Activated CD8-positive, alpha-beta memory T cell treated with anti-CD3 and anti-CD28 coated beads for 36 hours (primary cell): ENCODE measurements at regions not wholly inside any gene's neighbourhood (a gene's known extent, or its start where the extent isn't known, plus 50 kb on each side); places are given as distances from the start of the nearest gene placed in this dataset.
"Not testable (repeated sequence)": the region's sequence is repeated elsewhere in the genome, so short reads cannot be mapped to it uniquely, and the experiment has no call there.

Experiments
- CTCF ChIA-PET: fragments of 350-600 bp; sonication (Branson Sonifier 250); formaldehyde crosslinking; loops from one replicate; lab custom pipeline; 2021; ENCODE audit warnings: antibody characterized with exemption; lab: Charles Lee
- POLR2A ChIA-PET: fragments of 350-600 bp; sonication (Branson Sonifier 250); formaldehyde crosslinking; loops from one replicate; lab custom pipeline; 2021; ENCODE audit warnings: antibody characterized with exemption; lab: Charles Lee

DNA sequence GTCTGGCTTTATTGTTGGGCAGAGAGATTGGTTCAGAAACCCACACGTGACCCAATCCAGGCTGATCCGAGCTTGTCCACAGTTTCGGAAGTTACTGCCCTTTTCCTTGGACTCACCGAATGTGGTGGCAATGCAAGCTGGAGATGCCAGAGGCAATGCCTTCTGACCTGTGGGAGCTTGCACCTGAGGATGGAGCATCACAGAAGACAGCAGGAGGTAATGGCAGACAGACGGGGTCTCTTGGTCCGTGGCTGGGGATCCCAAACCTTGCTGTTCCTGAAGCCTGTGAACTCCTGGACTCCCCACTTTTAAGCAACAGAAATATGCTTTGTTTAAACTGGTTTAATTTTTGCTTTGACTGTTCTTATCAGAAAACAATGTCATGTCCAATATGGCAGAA lies 265.2 kb upstream of the IRX1 start:
- ChIA-PET POLR2A (no interaction called here), CTCF (no interaction called here)

DNA sequence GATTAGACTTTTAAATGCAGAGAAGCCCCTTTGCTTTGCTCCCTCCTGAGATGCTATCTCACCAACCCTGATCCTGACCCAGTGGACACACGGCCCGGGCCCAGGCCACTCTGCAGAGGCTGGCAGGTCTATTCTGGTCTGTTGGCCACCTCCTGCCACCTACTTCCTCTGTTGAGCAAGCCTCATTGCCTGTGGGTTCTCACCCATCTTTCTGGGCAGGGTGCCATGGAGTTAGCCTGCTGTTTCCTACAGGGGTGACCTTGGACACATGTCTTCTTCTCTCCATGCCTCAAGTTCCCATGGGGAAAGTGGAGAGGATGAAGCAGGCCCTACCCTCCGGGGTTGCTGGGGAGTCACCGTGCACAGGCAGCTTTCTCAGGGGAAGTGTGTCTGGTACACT lies 266.2 kb upstream of the IRX1 start:
- ChIA-PET CTCF (no interaction called here), POLR2A (no interaction called here)

DNA sequence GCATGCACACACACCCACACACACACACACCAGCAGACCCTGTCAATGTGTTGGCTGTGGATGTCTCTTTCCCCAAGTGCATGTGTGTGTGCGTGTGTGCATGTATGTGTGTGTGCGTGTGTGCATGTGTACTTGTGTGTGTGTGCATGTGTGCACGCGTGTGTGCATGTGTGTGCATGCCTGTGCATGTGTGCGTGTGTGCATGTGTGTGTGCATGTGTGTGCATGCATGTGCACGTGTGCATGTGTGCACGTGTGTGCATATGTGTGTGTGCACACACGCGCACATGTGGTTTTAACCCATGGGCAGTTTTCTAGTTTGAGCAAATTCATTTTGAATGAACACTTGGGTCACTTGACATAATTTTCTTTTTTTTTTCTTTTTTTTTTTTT lies 268.8 kb upstream of the IRX1 start:
- CTCF ChIA-PET, result no interaction called here

DNA sequence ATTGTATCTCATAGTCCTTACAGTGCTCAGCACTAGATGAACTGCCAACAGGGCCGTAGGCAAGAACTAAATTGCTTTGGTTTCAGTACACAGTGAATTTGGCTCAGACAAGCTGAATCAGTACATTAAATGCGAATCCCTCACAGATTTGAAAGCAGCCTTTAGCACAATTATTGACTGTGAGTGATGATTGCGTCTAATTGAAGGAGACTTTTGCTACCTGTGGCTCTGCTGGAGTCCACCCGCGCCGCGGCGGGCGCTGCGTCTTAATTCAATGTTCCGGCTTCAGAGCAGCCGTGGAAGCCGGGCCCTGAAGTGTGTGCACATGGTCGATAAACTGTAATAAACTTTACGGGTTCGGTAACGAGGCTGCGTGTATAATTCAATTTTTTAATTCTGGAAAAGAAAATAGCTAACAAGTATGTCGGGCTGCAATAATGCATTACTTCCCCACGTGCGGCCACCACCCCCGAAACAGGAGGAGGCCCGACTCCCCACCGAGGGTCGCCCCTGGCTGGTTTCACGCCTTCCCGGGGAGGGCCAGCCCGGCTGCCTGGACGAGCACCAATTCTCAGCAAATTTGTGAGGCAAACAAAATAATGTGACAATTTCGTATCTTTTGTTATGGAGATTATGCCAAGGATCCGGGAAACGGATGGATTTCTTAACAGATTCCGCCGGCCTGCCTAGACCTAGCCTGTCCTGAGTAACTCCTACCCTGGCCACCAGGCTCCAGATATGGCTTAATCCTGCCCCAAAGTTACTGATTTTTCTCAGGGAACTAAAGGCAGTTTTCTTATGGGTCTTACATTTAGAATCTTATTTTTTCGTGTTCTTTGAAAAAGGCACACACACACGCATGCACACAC lies 269.4 kb upstream of the IRX1 start:
- CTCF ChIA-PET, result no interaction called here

More for the DNA sequence above, 268.8 kb upstream of the IRX1 start:
- POLR2A ChIA-PET, result no interaction called here

DNA sequence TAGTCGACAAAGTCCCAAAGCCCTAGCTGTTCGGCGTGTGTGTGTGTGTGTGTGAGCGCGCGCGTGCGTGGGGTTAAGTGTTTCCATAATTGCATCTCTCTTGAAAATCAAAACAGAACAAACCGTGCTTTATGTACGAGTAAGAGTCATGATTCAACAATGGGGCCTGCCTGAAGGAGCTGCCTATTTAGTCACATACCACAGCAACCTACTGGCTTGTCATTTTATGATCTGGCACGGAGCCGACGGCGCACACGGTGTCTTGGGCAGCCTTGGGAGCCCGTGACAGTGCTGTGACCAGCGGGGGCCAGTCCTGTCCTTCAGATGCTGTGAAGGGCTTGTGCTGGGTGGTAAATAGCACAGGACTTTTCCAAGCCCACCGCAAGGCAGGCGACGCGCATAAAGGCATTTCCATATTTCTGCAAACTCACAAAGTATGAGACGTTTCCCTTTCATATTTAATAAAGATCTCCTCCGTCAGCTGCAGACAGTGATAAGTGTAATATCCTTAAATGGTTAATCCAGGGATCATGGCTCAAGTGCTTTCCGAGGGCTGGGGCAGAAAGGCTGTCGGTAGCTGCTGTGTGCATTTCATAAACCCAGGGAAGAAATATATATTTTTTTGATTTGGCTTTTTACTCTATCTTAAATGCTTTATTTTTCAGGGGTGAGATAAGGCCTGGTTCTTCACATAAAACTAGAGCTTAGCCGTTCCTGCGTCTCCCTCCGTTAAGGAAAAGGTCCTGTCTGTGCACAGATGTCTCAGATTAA lies 270.2 kb upstream of the IRX1 start:
- CTCF ChIA-PET, result no interaction called here
- POLR2A ChIA-PET, result no interaction called here

More for the DNA sequence above, 269.4 kb upstream of the IRX1 start:
- POLR2A ChIA-PET, result no interaction called here

DNA sequence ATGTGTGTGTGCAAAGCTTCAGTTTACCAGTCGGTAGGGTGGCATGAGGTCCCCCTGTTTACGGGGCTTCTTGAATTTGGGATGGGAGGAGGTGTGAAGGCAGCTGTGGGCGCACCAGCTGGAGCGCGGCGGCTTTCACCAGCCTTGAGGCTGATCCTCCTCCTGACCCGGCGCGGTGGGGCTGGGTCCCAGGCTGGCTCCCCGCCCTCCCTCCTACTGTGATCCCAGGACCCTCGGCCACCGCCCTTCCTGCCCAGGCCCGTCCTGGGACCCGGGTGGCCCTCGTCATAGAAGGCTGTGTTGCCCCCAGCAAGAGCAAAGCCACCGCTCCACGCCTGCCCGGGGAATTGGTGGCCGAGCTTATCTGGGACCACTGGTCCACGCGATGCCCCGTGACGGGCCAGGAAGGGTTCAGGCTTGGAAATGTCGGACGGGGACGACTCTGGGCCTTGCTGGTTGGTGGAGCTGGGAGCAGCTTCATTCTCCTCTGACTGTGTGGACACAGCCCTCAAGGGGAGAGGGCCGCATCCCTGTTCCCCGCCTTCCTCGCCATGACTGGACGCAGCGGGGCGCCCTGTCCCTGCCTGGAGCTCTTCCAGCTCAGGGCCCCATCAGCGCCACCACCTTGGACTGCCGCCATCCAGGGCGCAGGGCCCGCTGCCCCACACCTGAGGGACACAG lies 271.1 kb upstream of the IRX1 start:
- ChIA-PET CTCF (no interaction called here), POLR2A (no interaction called here)

DNA sequence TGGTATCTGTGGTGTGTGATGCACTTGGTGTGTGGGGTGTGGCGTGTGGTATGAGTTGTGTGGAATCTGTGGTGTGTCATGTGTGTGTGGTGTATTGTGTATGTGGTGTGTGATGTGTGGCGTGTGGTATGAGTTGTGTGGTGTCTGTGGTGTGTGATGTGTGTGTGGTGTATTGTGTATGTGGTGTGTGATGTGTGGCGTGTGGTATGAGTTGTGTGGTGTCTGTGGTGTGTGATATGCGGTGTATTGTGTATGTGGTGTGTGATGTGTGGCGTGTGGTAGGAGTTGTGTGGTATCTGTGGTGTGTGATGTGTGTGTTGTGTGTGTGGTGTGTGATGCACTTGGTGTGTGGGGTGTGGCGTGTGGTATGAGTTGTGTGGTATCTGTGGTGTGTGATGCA lies 271.7 kb upstream of the IRX1 start:
- CTCF ChIA-PET, POLR2A ChIA-PET: not testable (repeated sequence)

DNA sequence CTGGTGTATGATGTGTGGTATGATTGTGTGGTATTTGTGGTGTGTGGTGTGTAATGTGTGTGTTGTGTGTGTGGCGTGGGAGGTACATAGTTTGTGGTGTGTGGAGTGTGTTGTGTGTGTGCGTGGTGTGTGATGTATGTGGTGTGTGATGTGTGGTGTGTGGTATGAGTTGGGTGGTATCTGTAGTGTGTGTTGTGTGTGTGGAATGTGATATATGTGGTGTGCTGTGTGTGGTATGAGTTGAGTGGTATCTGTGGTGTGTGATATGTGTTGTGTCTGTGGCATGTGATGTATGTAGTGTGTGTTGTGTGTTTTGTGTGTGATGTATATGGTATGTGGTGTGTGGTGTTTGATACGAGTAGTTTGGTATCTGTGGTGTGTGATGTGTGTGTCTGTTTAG lies 272.5 kb upstream of the IRX1 start:
- ChIA-PET CTCF (no interaction called here), POLR2A (no interaction called here)

DNA sequence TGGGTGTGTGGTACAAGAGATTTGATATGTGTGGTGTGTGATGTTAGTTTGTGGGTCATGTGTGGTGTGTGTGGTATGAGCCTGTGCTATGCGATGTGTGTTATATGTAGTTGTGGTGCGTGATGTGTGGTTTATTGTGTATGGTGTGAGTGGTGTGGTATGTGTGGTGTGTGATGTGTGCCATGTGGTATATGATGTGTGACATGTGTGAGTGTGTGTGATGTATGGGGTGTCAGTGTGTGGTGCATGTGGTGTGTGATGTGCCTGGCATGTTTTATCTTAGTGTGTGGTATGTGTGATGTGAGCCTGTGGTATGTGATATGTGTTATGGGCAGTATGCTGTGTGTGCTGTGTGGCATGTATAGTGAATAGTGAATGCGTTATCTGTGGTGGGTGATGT lies 273.0 kb upstream of the IRX1 start:
- CTCF ChIA-PET, result no interaction called here
- POLR2A ChIA-PET, result no interaction called here

DNA sequence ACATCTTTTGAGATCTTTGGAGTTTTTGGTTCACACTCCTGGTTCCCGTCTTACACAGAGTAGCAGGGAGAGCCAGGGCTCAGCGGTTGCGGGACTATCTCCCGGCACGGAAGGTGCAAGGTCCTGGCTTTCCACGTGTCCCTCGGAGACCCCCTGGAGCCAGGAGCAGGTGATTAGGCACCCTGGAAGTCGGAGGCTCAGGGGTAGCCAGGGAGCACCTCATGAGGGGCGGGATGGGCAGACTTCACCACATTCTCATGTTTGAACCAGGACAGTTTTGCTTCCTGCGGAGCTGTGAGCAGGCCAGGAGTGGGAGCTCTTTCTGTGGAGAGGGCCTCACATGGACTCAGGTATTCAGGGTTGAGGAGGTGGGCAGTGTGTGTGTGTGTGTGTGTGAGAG lies 273.7 kb upstream of the IRX1 start:
- ChIA-PET POLR2A (no interaction called here), CTCF (no interaction called here)

DNA sequence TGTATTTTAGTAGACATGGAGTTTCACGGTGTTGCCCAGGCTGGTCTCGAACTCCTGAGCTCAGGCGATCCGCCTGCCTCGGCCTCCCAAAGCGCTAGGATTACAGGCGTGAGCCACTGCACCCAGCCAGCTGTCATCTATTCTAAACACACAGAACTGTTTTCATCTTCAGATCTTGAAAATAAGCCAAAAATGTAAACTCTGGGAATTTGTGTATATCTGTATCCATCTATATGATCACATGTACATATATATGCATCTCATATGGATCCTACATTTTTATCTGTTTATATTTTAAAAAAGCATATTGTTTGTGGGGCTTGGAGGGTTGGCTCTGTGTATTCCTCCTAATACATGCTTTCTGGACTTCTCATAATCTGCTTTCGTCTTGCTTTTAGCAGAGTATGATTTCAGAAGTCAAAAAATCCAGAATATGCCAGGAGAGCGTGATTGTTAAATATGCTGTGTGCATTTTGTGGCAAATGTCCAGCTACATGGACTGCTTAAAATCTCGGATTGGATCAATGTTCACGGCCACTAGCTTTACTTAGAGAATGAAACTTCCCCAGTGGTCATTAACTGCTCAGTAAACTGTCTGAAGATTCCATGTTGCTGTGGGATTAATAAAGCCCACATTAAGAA lies 274.4 kb upstream of the IRX1 start:
- POLR2A ChIA-PET, result no interaction called here
- CTCF ChIA-PET, result no interaction called here

DNA sequence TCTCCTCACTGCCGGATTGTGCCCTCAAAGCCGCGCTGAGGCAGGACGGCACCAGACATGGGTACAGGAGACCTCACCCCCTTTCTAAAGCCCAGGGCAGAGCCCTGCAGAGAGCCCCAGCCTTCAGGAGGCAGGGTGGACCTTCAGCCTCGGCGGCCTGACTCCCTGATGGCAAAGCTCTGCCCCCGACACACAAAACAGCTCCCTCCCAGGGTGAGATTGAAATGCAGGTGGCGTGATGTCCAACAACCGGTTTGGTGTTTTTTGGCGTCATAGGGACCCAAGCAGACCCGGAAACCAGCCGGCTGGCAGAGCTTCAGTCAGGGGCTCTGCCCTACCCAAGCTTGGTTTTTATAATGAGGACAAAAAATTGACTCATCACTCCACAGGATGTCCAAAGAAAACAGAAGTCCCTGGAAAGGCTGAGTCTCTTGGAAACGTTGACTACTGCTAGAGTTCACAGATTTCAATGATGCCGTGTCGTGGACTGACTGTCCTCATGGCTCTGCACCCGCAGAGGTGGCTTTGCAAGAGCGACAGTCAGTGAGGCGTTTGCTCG lies 275.2 kb upstream of the IRX1 start:
- ChIA-PET POLR2A (no interaction called here), CTCF (no interaction called here)

DNA sequence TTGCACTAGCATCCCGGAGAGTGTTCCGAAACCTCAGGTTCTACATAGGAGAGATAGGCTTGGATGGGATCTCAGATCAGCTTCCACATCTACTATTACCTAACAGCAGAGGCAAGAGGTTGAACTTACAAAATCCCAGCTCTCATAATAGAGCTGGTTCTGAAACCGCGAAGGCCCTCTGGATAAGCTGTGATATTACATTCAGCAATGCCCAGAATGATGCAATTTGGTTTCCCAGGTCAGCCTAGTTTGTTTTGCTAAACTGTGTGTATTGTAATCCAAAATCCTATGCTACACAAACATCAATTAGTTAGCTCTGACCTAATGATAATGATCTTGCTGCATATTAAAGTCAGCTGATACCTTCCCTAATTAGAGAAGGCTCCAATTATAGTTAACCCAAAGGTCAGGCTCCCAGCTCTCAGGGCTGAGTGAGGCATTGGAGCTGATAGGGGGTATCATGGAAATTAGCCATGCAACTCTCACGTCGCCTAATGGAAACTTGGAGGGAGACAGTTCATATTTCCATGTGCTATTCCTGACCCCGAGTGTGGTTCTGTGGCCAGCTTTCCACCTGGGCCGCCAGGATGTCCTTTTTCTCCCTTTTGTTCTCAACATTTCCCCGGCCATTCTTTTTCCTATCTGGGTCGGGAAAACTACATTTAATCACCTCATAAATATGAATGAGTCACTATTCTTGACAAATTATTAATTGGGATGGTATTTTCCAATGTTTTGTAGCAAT lies 278.4 kb upstream of the IRX1 start:
- ChIA-PET CTCF (no interaction called here), POLR2A (no interaction called here)

DNA sequence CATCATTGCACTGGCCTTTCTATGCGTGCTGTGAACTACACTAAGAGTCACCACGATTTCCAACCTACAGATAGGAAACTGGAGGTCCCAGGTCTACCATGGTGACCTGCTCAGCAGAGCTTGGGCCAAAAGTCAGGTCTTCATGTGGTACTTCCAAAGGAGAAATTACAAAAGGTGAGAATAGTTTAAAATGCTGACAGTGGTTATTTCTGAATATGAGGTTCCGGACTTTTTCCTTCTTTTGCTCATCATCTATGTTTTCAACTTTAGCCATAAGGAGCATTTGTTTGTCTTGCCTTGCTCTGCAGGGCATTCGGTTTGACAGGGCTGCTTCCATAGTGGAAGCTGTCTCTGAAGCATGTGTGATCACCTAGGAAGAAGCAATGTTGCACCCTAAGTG lies 282.1 kb upstream of the IRX1 start:
- CTCF ChIA-PET, result no interaction called here
- POLR2A ChIA-PET, result no interaction called here

DNA sequence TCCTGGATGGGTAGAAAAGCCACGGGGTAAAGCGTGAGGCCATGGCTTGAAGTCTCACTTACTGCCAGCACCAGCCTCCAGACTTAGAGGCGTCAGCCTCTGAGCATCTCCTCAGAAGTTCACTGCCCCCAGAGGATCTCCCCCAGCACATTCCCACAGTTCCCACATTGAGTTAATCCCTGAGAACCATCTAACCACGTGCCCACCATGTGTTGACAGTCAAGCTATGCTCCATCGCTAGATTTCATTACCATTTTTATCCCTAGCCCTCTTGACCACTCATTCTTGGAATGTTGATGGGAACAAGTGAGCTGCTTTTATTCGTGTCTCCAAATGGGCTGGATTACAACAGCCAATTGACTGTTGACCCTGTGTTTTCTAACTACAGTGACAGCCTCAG lies 283.3 kb upstream of the IRX1 start:
- ChIA-PET POLR2A (no interaction called here), CTCF (no interaction called here)

DNA sequence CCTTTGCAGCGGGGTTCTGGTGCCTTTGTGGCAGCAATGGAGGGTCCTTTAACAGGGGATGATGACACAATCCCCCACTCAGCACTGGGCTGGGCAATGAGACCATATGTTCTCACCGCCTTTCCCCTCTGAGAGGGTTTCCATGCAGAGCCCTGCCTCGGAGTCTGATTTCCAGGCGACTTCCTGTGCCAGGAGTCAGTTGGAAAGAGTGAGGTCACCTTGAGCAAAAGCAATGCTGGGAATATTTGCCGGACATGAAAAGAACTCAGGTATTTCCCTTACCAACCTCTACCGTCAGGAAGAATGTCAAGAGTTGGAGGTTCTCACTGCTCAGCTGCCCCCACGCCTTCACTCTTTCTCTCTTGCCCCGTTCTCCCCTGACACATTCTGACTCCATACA lies 284.2 kb upstream of the IRX1 start:
- POLR2A ChIA-PET, result no interaction called here
- CTCF ChIA-PET, result no interaction called here

DNA sequence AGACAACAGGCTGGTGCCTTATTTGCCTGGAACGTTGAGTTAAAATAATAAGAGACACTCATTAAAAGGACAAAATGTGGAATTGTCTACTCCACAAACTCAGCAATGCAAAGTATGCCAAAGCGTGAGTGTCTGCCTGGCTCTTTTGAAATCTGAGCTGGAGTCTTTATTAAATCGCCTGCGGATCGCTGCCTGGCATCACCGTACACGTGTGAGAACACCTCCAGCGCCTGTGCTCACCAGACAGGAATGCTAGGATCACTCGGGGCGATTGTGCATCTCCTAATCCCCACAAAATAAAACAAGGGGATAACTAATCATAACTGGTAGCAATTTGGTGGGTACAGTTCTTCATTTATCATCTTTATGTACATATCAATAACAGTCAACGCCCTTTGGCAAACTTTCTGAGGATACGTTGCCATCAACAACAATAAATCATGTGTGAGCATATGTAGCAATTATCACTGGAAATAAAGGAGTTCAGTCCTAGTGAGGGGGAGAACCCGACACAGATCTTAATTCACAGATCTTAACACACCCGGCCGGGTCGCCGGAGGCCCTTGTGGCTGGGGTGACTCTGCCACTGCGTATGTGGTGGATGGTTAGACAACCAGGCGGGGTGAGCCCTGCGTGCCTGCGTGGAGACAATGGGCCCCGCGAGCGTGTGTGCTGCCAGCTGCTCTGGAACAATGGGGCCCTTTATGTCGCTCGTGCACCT lies 284.9 kb upstream of the IRX1 start:
- ChIA-PET POLR2A (no interaction called here), CTCF (no interaction called here)

DNA sequence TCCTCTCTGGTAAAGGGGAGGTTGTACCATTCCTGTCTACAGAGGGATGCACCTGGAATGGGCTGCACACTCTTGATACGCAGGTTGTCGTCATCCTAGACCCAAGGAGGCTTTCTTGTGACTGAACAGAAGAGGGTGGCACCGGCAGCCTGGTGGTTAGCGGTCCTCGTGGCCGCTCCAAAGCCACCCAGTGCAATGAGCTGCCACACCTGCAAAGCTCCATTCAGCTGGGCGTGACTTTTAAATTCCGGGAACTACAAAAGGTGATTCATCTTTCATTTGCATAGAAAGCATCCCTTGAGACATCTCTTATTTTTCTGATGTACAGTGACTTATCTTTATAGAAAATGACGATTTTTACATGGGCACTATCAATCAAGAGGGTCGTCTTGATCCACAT lies 286.1 kb upstream of the IRX1 start:
- CTCF ChIA-PET, result no interaction called here
- POLR2A ChIA-PET, result no interaction called here
